ENCODE measurements at regions not wholly inside any gene's neighbourhood (a gene's known extent, or its start where the extent isn't known, plus 50 kb on each side); places are given as distances from the start of the nearest gene placed in this dataset.
"Not testable (repeated sequence)": the region's sequence is repeated elsewhere in the genome, so short reads cannot be mapped to it uniquely, and the experiment has no call there.

- no peak for DNase-seq
- intact Hi-C loops (cut with micrococcal nuclease): no loop called here
- no peak for ATAC-seq
Observed at GRCh38 chr12:131600160-131600532, 110.7 kb upstream of the SFSWAP start.

DNA sequence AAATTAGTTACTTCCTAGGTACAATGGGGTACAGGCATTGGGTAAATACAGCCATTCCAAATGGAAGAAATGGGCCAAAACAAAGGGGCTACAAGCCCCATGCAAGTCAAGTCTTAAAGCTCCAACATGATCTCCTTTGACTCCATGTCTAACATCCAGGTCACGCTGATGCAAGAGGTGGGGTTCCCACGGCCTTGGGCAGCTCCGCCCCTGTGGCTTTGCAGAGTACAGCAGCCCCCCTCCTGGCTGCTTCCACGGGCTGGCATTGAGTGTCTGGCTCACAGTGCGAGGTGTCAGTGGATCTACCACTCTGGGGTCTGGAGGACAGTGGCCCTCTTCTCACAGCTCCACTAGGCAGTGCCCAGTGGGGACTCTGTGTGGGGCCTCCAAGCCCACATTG is 109.4 kb upstream of the SFSWAP start:
- DNase-seq; ATAC-seq; intact Hi-C loops (cut with micrococcal nuclease): not testable (repeated sequence)

- intact Hi-C loops (cut with micrococcal nuclease): no loop called here
- no peak for DNase-seq
- ATAC-seq: no peak
Observed at GRCh38 chr12:131603106-131603938, 107.6 kb upstream of the SFSWAP start.

GRCh38 chr12:131603939-131604795 is 106.7 kb upstream of the SFSWAP start:
- no peak for DNase-seq
- ATAC-seq: no peak
- intact Hi-C loops (cut with micrococcal nuclease): no loop called here

DNA sequence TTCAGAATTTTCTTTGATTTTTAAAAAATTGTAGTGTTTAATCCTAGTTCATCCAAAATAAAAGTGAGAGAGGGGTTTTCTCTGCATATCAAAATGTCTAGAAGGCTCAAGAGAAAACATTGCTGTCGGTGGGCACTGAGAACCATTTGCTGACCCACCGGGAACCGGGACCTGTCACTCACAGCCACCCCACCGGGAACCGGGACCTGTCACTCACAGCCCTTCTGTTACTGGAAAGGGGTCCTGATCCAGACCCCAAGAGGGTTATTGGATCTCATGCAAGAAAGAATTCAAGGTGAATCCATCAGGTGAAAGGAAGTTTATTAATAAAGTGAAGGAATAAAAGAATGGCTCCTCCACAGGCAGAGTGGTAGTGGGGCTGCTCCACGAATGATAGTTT is 106.0 kb upstream of the SFSWAP start:
- ATAC-seq (no peak), DNase-seq (no peak)
- intact Hi-C loops (cut with micrococcal nuclease): no loop called here

DNA sequence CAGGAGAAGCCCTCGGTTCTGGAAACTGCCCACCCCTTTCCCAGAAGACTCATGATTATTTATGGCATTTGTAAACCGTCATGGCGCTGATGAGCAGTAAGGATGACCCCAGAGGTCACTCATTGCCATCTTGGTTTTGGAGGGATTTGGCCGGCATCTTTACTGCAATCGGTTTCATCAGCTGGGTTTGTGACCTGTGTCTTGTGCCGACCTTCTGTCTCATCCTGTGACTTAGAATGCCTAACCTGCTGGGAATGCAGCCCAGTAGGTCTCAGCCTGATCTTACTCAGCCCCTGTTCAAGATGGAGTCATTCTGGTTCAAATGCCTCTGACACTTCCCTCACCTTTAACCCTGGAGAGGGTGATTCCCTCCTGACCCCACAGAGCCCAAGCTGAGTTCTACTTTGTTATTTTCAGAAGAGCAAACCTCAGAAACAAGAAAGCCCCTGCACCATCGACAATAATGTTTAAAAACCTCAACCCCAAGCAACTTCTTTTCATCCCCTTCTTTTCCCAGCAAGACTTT is 105.5 kb upstream of the SFSWAP start:
- intact Hi-C loops (cut with micrococcal nuclease): no loop called here
- DNase-seq (no peak), ATAC-seq (no peak)

GRCh38 chr12:131606218-131606901 is 104.5 kb upstream of the SFSWAP start:
- DNase-seq (no peak), ATAC-seq (no peak)
- intact Hi-C loops (cut with micrococcal nuclease): no loop called here

DNA sequence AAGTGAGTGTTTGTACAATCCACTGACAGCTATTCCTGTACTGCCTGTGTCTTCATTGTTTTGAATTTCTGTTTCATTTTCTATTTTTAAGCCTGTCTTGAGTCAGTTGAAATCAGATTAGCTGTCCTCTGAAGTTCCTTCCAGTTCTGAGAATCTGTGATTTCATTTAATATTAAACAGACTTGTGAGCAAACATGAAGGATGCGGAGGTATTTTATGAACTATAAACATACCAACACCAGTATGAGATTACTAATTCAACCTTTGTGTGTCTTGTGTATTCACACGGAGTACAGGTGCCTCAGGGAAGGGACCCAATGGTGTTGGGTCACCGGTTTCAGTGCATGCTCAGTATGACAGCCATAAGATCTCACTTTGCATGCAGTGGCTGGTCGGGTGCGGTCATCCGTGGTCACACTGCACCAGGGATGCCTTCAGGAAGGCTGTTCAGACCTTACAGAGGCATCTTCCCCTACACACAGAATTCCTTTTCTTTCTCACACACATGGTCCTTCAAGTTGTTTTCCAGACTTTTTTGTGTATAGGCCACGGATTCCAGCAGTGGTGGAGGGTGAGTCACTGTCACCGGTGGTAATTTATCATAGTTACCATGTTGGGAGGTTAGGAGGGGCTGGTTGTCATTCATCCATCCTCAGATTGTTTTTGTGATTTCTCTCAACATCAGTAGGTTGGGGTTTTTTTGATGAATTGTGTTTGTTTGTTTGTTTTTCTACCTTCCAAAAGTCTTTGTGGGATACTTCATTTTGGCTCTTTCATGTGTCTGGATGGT is 103.0 kb upstream of the SFSWAP start:
- intact Hi-C loops (cut with micrococcal nuclease): no loop called here
- no peak for DNase-seq
- ATAC-seq: no peak

- ATAC-seq (peak; percentile 97), DNase-seq (peak; percentile 86)
- intact Hi-C loops (cut with micrococcal nuclease): no loop called here
Observed at GRCh38 chr12:131608740-131609690, 101.9 kb upstream of the SFSWAP start.

DNA sequence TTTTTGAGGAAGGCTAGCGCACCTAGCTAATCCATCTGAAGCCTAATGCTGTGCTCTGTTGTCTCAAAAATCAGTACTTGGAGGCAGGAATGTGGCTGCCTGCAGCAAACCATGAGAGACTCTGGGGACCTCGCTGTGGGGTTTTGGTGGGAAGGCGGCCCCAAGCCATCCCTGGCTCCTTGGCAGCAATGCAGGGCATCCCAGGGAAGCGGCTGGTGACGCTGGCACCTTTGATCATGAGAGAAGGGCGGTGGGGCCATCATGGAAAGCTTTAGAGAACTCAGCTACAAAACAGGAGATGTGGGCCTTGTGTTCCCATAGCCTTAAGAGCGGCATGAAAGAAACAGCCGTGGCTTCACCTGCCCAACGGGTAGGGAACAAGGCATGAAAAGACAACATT is 101.1 kb upstream of the SFSWAP start:
- DNase-seq: no peak
- intact Hi-C loops (cut with micrococcal nuclease): no loop called here

GRCh38 chr12:131610181-131610580 is 100.7 kb upstream of the SFSWAP start:
- DNase-seq (no peak), ATAC-seq (no peak)
- intact Hi-C loops (cut with micrococcal nuclease): no loop called here

More for the DNA sequence above, 101.1 kb upstream of the SFSWAP start:
- ATAC-seq: no peak

GRCh38 chr12:131610891-131611290 is 100.0 kb upstream of the SFSWAP start:
- intact Hi-C loops (cut with micrococcal nuclease): no loop called here
- DNase-seq (no peak), ATAC-seq (no peak)

DNA sequence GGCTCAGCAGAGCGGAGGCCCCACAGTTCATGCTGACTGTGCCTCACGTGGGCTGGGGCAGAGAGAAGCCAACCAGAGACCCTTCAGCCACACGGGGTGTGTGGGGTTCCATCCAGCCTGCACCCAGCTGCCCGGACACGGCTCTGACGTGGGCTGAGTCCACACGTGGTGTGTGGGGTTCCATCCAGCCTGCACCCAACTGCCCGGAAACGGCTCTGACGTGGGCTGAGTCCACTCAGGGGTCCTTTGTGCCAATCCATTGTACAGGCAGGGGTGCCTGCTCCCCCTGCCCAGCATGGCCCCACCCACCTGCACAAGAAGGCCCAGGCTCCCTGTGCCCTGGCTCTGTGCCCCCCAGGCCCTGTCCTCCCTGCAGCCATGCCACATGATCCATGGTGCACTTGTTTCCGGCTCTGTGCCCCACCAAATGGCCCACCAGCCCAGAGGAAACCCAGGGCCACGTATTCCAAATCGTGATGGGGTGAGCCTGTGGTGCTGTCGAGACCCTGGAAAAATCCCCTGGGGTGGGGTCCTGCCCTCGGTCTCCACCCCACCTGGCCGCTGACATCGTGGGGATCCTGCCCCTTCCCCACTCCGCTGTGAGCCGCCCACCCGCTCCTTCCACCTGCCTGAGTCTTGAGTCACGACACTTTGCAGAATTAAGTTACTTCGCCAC is 99.3 kb upstream of the SFSWAP start:
- ATAC-seq (no peak), DNase-seq (no peak)
- intact Hi-C loops (cut with micrococcal nuclease): no loop called here

GRCh38 chr12:131612092-131612755 is 98.7 kb upstream of the SFSWAP start:
- DNase-seq (no peak), ATAC-seq (no peak)
- intact Hi-C loops (cut with micrococcal nuclease): no loop called here

GRCh38 chr12:131613186-131613585 is 97.7 kb upstream of the SFSWAP start:
- no peak for ATAC-seq
- intact Hi-C loops (cut with micrococcal nuclease): no loop called here
- DNase-seq: no peak

DNA sequence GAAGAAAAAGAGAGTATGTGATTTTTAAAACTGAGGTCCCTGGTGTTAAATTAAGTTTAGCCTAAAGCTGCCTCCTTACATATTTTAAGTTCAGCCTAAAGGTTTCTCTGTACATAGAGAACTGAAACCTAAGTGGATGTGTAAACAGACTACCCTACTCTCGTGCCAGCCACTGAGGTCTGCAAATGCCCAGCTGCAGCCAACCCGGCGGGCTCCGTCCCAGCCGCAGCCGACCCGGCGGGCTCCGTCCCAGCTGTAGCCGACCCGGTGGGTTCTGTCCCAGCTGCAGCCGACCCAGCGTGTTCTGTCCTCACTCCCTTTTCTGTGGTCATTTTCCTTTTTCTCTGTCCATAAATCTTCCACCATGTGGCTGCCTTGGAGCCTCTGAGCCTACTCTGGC is 97.2 kb upstream of the SFSWAP start:
- ATAC-seq (no peak), DNase-seq (no peak)
- intact Hi-C loops (cut with micrococcal nuclease): no loop called here

Data from left ventricle myocardium superior (tissue), 1 donor.